Neural cell (in vitro differentiated cells): ENCODE measurements at regions not wholly inside any gene's neighbourhood (a gene's known extent, or its start where the extent isn't known, plus 50 kb on each side); places are given as distances from the start of the nearest gene placed in this dataset.

Experiments
- CTCF ChIP-seq: fragments of 450-650 bp; IDR thresholded peaks from 2 replicates; pipeline ENCODE4 v1.5.1; 2014; ENCODE audit warnings: antibody characterized with exemption, mild to moderate bottlenecking, moderate library complexity; ENCODE audit not compliant: poor library complexity, severe bottlenecking
- EP300 ChIP-seq: fragments of 450-650 bp; conservative IDR thresholded peaks from 2 replicates; pipeline ENCODE4 v1.6.1; 2014; ENCODE audit warnings: antibody characterized with exemption, mild to moderate bottlenecking, moderate library complexity; ENCODE audit not compliant: poor library complexity, severe bottlenecking
- EZH2 ChIP-seq: fragments of 200-600, 300-800 bp; shearing (Covaris generic), sonication (generic); IDR thresholded peaks from 2 replicates; pipeline ENCODE4 v1.6.1; 2014; ENCODE audit warnings: antibody characterized with exemption, low read length, borderline replicate concordance, mild to moderate bottlenecking; ENCODE audit not compliant: insufficient read depth, poor library complexity, severe bottlenecking
- POLR2AphosphoS5 ChIP-seq: IDR thresholded peaks from 2 replicates; pipeline ENCODE4 v1.6.1; 2012
- REST ChIP-seq: IDR thresholded peaks from 2 replicates; pipeline ENCODE4 v1.6.1; 2012; ENCODE audit warnings: borderline replicate concordance
- SMC3 ChIP-seq: fragments of 450-650 bp; conservative IDR thresholded peaks from 2 replicates; pipeline ENCODE4 v1.6.1; 2014; ENCODE audit warnings: antibody characterized with exemption, mild to moderate bottlenecking, moderate library complexity; ENCODE audit not compliant: poor library complexity

- TF ChIP-seq EZH2 (no peak), CTCF (no peak), POLR2AphosphoS5 (no peak), EP300 (no peak), SMC3 (no peak), REST (no peak)
These were observed 261.6 kb downstream of the MAN2A1 start for GRCh38 chr5:109951348-109951747.
